CD1c-positive myeloid dendritic cell (primary cell): ENCODE measurements at regions not wholly inside any gene's neighbourhood (a gene's known extent, or its start where the extent isn't known, plus 50 kb on each side); places are given as distances from the start of the nearest gene placed in this dataset.
A peak's percentile ranks its signal among the peaks of the same experiment; 100 is the strongest.
"Not testable (repeated sequence)": the region's sequence is repeated elsewhere in the genome, so short reads cannot be mapped to it uniquely, and the experiment has no call there.

Source experiments
- DNase-seq: peaks from one replicate; pipeline ENCODE4 v3.0.0-alpha.2; 2016; ENCODE audit errors: extremely low spot score

DNA sequence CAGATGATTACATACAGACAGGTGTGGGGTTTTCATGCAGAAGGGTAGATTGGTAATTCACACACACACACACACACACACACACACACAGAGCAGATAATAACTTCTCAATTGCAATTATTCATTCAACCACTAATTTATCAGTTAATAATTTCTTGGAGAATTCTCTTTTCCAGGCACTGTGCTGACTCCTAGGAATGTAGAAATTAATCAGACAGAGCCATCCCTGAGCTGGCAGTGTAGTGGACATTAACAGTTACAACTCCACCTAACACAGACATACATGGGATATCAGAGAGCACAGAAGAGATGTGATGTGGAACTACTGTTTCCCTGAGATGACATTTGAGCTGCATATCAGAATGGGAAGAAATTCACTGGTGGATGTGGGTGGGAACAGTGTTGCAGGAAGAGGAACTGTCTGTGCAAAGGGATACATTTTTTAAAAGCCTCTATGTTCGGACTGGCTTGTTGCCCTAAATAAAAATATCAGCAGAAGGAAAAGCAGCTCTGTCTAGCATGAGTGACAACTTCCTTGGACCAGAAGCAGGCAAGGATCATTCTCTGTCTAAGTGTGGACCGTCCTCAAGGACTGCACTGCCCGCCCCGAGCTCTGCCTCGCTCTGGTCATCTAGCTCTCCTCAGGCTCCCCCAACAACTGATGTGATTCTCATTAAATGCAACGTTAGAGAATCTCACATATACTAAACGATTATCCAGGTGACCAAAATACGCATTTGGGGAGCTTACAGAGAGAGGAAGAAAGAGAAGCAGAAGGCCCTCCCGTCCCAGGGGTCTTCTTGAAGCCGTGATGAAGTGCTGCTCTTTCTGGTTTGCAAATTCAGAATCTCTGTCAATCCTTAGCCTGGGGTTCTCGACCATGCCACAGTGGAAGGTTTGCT, 173.4 kb upstream of the TRIB2 start:
- DNase-seq = peak; percentile 19

- DNase-seq = no peak
These were observed 172.7 kb upstream of the TRIB2 start for GRCh38 chr2:12543978-12544558.

DNA sequence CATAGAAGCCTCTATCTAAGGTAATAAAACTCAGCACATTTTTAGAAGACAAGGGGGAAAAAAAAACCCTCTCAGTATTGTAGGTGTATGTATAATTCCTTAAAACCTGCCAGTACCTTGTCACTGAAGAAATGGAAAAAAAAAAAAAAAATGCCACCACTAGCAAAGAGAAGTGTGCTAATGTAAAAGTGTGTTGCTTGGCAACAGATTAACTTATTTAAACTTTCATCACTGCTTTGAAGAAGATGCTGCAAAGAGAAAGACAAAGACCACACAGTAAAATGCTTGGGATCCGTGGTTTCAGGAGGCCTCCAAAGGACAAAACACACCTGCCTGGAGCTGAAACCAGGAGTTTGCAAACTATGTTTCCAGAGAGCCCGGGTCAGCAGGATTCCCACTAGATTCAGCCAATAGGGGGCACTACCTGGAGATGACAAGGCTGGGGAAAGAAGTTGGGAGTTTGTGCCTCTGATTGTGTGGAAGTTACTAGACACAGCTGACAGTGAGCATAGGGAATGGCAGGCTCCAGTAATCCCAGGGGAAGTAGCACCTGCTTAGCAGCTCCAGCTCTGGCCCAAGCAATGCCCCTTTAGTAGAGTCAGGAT, 169.1 kb upstream of the TRIB2 start:
- no peak for DNase-seq

DNA sequence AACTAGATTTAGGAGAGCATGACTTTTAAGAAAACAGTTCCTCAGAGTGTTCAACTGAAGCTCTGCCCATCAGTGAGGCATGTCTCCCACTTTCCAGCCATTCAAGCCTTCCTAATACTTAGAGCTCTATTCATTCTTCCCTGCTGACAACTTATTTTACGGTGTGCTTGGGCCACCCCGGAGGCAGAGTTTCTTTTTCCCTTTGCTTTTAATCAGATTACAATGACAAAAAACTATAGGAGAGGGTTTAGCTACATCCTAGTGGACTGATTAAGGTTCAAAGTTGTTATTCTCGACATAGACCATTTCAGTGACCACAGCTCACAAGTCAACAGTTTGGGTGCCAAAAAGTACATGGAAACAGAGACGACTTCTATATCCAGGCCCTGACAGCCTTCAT, 167.8 kb upstream of the TRIB2 start:
- no peak for DNase-seq

DNA sequence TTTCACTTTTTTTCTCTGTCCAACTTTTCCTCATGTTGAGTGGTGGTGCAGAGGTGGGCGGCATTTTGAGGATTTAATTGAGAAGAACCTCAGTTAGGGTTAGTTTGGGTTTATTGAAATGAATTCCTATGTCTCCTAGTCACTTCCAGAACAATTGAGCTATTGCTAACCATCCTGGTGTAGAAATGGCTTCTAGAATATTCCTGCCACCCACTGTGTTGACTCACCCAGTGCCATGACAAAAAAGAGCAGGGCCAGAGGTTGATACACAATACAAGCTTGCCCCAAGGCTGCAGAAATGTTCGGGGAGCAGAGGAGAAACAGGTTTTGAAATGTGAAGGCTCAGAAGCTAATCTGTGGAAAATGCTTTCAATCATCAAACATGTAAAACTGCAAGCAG, 167.1 kb upstream of the TRIB2 start:
- DNase-seq = no peak

GRCh38 chr2:12552092-12552491, 164.6 kb upstream of the TRIB2 start:
- DNase-seq = peak; percentile 35

DNA sequence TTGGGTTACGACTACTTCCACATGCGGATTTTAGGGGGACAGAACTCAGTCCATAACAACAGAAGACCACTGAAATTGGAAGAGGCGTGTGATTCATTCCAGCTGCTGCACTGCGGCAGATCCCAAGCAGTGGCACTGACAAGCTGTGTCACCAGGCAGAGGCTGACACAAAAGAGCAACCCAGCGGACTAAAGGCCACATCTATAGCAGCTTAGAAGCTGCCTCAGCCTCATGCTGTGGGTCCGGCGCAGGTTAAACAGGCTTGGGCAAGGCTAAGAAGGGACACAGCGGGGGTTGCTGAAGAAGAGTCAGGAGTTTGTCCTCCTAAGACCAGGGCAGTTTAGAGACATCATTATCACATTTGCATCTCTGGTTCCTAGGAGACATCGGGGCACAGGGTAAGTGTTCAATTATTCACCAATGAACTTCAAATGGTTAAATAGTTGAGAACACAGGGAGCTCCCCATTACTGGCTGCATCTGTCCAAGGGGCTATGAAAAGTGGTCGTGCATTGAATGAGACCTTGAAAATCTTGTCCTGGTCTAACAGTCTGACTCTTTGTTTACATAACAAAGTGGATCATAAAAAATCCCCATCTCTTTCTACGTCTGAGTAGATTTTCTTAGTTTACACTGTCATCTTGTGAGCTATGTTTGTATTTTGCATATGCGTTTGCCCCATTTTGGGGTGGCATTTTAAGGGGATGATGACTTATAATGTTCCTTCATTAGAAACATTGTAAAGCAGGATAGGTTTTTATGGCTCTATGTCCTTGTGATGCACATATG, 162.3 kb upstream of the TRIB2 start:
- no peak for DNase-seq

DNA sequence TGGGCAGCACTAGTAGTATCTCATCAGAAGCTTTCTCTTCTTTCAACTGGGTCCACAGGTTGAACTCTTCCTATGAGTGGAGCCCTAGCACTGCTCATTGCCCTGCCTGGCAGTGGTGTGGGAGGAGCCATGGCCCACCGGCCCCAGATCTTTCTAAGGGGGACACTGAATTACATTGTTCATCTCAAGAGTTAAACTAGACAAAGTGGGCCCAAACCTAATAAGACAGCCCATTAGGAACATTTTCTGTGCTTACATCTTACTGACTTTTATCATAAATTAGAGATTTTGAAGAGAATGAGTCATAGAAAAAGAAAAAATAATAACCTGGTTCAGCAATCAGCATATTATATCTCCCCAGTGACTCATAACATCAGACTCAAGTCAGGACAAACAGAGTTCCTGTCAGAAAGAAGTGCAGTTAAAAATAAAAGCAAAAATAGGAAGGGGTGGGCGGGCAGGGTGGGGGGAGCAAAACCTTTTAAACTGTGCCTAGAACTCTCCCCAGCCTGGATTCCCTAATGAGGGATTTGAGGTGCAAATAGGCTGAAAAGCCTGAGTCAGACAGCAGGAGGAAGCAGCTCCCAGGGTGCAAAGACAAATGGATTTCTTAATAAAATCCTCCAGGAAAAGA, 161.6 kb upstream of the TRIB2 start:
- peak; percentile 14 for DNase-seq

- peak; percentile 40 for DNase-seq
These were observed 160.0 kb upstream of the TRIB2 start for GRCh38 chr2:12556762-12557161.

DNA sequence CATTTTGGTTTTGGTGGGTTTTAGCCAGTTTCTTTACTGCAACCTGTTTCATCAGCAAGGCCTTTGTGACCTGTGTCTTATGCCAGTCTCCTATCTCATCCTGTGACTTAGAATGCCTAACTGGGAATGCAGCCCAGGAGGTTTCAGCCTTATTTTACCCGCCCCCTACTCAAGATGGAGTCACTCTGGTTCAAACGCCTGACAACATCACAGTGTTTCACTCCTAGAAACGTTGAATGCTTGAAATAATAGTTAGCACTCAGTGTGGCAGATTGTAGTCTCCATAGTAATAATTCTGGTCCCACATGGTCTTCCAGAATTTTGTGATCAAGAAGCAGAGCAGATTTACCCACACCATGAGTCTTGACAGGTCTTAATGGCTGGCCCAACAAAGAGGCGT, 159.0 kb upstream of the TRIB2 start:
- DNase-seq = no peak

DNA sequence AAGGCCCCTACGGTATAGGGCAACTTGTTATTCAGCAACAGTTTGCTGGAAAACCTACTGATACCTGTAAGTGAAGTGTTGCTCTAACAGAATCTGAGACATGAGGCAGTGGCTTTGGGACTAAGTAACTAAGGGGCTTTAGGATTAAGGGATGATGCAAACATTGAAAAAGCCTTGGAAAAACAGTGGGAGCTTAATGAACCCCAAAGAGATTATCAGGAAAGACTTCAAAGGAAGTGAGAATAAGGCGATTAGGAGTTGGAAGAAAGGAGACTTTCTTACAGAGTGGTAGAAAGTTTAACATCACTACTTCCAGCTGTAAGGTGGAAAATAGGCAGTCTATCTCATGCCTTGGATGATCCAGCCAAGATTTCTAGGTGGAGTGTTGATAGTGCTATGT, 158.2 kb upstream of the TRIB2 start:
- DNase-seq = no peak

- peak; percentile 21 for DNase-seq
These were observed 156.1 kb upstream of the TRIB2 start for GRCh38 chr2:12560618-12561017.

- no peak for DNase-seq
These were observed 149.3 kb upstream of the TRIB2 start for GRCh38 chr2:12567411-12567810.

- not testable (repeated sequence) for DNase-seq
These were observed 147.2 kb upstream of the TRIB2 start for GRCh38 chr2:12569510-12569909.

DNA sequence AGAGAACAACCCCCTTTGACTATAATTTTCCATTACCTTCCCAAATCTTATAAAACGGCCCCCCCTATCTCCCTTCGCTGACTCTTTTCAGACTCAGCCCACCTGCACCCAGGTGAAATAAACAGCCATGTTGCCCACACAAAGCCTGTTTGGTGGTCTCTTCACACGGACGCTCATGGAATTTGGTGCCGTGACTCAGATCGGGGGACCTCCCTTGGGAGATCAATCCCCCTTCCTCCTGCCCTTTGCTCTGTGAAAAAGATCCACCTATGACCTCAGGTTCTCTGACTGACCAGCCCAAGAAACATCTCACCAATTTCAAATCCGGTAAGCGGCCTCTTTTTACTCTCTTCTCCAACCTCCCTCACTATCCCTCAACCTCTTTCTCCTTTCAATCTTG, 146.8 kb upstream of the TRIB2 start:
- DNase-seq = not testable (repeated sequence)

DNA sequence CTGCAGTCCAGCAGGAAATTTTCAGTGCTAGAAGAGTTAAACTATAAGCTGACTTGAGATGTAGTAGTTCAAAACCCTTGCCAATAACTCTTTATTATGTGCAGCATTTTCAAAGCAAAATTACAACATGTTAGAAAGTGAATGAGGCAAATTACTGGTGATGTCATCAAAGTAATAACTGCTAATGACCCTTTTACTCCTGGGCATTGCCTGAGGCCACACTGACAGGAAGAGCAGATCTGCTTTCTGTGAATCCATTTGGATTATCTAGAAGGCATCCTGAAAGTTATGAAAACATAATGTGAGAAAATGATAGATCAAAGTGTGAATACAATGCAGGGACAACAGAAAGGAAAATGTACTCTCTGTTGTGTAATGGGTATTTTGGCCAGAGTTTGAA, 139.6 kb upstream of the TRIB2 start:
- no peak for DNase-seq

GRCh38 chr2:12577567-12578253, 139.0 kb upstream of the TRIB2 start:
- DNase-seq = no peak

GRCh38 chr2:12579018-12579417, 137.7 kb upstream of the TRIB2 start:
- no peak for DNase-seq

DNA sequence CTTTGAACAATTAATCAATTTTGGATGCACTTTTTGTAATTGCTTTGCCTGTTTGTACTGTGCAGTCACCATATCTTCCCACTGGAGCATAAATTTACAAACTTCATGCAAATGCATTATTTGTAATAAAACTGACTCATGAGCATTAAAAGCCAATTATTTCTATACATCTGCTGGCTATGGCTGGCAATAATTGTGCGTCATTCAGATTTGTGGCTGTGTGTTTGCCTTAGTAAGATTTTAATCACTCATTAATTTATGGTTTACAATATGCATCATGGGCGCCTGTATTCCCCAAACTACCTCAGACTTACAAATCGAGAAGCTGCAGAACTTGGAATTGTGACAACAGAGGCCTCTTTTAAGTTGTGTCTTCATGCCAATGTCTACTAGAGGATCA, 132.4 kb upstream of the TRIB2 start:
- DNase-seq = no peak

DNA sequence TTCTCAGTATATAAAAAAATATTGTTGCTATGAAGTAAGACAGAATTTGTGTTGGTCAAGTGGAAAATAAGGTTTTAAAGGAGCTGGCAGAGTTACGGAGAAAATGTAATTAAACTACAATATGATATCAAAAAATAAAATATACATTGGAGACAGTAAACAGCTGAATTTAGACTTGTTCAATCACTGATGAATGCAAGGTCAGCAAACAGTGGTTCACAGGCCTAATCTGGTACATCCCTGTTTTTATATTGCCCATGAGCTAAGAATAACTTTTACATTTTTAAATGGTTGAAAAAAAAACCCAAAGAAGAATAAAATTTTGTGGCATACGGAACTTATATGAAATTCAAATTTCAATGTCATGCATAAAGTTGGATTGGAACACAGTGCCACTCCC, 131.0 kb upstream of the TRIB2 start:
- DNase-seq = no peak

DNA sequence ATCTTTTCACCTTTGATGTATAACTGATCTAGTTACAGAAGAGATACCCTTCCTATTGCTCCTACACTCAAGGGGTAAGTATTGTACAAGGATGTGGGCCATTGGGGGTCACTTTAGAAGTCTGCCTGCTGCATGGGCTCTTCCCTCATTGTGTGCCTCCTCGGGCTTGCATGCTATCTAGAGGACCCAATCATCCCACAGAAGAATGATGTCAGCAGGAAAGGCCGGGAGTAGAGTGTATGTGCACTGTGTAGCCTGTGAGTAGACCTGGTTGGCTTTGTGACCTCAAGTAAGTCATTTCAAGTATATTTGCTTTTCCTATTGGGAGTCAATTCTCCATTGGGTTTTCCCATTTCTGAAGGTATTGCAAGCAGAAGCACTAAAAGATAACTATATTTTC, 129.5 kb upstream of the TRIB2 start:
- no peak for DNase-seq
